GM19240 (cell line): ENCODE measurements at regions not wholly inside any gene's neighbourhood (a gene's known extent, or its start where the extent isn't known, plus 50 kb on each side); places are given as distances from the start of the nearest gene placed in this dataset.

Experiments
- DNase-seq: peaks from one replicate; pipeline ENCODE4 v3.0.0; 2011; ENCODE audit warnings: low spot score; ENCODE audit not compliant: insufficient read length

DNA sequence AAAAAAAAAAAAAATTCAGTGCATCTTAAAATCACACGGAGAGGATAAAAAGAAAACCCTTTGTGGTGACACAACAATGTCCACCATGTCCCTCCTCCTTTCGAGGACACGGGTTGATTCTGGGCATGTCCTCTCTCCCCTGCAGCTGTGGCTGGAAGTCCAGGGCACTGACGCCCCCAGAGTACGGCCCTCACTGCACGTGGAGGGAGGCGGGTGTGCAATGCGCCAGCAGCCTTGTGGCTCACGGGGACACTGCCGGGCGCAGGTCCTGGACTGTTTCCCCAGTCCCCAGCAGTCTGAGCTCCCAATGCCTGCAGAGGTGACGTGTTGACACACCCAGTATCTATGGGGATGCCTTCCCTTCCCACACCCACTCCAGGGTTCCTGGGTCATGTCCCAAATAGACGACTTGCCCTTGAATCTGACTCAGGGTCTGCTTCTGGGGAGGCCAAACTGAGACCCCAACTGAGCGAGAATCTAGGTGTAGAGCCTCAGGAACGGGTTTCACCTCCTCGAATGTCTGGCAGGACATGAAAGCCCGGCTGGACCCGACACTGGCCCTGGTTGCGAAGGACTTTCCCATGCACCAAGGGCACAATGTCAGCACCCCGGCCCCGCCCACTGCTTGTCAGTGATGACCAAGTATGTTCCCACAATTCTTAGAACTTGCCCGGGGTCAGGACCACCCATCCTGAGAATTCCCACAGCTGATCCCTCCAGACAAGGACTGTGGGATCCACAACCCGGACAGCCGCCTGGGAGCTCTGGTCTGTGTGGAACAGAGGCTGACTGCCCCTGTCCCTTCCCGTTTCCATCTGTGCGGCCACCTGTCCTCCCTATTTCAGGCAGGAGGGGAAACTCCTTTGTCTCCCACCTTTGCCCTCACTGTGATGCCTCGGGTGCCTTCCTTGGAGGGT is 425.1 kb upstream of the SULF2 start:
- no peak for DNase-seq

DNA sequence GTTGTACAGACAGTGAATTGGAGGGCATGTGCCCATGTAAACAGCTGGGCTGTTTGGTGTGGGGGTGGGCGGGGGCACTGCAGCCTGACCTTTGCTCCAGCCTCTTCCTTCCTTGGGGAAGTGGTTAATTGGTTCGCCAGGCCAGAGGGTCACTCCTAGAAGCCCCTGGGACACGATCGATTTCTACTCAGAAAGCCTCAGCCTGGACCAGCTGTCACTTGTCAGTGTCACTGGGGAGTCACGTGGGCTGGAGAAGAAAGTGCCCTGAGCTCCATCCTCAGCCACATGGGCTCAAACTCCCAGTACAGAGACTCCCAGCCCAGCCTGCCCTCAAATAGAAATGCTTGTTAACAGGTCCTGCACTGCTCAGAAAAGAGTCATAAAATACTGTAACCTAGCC is 423.8 kb upstream of the SULF2 start:
- no peak for DNase-seq

DNA sequence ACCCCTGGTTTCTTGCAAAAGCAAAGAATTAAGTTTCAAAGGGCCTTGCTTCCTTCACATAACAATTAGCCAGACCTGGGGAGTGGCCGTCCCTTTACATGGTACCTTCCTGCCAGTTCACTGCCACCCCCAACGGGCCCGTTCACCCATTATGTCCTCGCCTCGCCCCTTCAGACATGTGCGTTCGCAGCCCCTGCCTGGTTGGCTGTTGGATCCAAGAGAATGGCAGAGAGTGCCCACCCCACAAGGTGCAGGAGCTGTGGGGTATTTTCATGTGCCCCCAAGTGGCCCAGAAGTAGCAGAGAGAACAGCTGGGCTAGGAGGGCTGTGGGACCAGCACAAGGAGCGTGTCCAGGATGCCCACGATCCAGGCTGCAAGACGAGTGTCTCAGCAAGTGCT is 422.9 kb upstream of the SULF2 start:
- no peak for DNase-seq

DNA sequence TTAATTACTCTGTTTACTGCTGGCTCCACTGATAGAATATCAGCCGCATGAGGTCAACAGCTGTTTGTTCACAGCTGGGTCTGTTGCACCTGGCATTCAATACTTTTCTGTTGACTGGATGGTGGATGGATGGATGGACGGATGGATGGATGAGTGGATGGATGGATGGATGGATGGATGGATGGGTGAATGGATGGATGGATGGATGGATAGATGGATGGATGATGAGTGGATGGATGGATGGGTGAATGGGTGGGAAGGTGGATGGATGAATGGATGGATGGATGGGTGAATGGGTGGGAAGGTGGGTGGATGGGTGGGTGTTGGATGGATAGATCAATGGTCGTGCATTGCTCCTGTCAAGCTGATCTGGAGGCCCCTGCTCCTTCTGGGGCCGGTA is 422.2 kb upstream of the SULF2 start:
- no peak for DNase-seq

DNA sequence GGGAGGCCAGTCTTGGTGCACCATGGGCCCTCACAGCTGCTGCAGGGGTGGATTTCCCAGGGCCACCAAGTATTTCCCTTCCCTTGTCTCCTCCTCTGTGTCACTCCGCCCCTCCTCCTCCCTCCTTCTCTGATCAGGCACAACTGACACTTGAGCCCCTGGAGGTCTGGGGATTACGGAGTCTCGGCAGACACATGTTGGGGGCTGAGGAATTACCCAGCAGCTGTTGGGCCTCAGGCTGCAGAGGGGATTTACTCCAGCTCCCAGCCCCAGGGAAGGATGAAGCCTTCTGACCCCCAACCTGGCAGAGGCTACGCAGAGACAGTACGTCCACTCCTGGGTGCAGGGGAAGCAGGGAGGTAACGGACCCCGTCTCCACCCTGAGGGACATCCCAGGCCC is 420.5 kb upstream of the SULF2 start:
- DNase-seq = no peak

GRCh38 chr20:48205281-48205782 is 420.1 kb upstream of the SULF2 start:
- DNase-seq = no peak

DNA sequence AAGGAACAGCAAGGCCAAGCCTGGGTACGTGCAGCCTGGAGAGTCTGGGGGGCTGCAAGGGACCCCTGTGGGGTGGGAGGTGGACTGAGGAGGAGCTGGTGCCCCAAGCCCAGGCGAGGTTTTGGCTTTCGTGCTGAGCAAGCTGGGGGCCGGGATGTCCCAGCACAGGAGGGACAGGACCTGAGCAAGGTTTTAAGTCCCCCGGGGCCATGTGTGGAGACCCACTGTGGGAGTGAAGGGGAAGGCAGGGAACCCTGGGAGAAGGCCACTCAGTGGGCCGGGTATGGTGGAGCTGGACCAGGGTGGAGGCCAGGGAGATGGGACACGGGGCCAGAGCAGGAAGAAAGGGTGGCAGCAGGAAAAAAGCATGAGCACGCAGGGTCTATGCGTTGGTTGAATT is 419.2 kb upstream of the SULF2 start:
- DNase-seq = no peak

DNA sequence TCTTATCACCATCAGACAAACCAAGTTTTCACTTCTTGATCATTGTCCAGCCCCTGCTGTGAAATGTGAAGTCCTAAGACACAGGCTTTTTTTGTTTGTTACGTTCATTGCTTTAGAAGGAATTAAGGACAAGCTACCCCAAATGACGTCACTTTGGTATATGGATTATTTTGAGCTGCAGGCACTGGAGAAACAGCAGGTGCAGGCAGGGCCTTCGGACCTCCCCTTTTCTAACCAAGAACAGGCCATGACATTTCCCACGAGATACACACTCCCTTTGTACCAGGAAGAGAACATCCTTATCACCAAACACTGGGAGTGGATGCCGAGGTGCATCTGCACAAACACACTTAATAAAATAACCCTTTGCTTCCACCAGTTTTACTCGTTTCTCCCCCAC is 418.0 kb upstream of the SULF2 start:
- DNase-seq = no peak

- DNase-seq = no peak
Observed at GRCh38 chr20:48202334-48203113, 417.2 kb upstream of the SULF2 start.

DNA sequence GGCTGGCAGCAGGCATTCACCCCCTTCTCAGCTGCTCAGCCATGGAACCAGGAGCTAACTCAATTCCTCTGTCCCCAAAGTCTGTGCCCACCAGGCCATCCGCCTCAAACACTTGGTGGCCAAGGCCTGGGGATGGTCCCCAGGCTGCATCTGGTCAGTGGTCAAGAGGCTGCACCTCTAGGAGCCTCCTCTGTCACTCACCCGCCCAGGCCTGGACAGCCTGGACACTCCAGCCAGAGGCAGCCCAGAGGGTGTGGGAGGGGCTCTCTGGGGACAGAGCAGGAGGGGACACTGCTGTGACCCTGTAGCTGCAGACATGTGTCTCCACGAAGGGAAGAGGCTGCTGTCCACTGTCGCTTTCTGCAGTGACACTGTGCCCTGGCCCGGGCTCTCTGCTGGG is 416.6 kb upstream of the SULF2 start:
- DNase-seq = no peak

DNA sequence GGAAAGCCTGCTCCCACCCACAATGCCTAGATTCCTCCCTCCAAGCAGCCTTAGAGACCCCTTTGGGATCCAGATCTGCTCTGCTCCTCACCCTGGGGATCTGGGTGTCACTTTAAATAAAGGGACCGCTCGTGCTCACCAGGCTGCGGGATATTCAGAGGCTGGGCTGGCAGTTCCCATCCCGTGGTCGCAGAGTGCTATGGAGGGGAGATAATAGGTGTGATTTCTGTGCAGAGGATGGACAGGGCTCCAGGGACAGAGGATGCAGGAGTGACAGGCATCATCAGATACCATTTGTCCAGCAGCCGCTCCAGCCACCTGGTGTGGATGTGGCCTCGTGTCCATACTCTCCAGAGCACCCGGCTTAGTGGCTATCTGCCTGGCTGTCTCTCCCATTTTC is 415.9 kb upstream of the SULF2 start:
- no peak for DNase-seq

- no peak for DNase-seq
Observed at GRCh38 chr20:48198929-48199451, 413.7 kb upstream of the SULF2 start.

- DNase-seq = no peak
Observed at GRCh38 chr20:48197066-48197465, 411.8 kb upstream of the SULF2 start.

GRCh38 chr20:48196486-48196885 is 411.2 kb upstream of the SULF2 start:
- no peak for DNase-seq

DNA sequence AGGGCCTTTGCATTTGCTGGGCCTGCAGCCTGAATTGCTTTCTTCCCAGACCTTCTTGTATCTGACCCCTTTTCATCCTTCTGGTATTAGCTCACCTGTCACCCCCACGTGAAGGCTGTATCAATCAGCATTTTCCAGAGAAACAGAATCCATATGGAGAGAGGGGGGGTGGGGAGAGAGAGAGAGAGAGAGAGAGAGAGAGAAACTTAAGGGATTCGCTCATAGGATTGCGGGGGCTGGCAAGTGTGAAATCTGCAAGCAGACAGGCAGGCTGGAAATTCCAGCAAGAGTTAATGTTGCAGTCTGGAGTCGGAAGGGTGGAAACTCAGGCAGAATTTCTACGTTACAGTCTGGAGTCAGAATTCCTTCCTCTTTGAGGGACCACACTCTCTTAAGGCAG is 410.7 kb upstream of the SULF2 start:
- no peak for DNase-seq

DNA sequence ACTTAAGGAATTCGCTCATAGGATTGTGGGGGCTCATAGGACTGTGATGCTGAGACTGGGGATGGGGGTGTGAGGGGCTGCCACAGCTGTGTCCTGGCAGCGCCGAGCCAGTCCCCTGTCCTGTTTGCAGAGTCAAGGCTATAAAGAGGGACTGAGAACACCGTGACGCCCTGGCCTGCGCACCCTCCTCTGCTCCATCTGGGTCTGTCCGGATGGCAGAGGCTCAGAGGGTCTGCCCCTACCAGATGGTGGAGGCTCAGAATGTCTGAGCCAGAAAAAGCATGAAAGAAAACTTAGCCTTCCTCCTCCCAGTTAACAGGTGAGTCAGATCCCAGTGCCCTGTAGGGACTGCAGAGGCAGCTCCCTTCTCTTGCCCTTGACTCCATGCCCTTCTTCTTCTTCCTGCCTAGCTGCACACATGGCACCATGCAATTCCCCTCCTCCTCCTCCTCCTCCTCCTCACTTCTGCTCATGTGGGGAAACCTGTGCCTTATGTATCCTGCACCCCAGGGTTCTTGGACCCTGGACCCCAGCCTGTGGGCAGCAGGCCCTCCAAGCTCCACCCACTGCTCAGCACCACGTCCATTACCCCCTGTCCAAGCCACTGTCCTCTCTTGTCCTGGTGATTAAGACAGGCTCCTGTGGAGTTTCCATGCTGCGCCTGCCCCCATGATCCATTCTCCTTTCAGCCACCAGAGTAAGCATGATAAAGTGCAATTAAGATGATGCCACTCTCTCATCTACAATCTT is 410.0 kb upstream of the SULF2 start:
- no peak for DNase-seq

- DNase-seq = no peak
Observed at GRCh38 chr20:48194583-48194982, 409.3 kb upstream of the SULF2 start.

- DNase-seq = no peak
Observed at GRCh38 chr20:48193627-48194425, 408.5 kb upstream of the SULF2 start.

DNA sequence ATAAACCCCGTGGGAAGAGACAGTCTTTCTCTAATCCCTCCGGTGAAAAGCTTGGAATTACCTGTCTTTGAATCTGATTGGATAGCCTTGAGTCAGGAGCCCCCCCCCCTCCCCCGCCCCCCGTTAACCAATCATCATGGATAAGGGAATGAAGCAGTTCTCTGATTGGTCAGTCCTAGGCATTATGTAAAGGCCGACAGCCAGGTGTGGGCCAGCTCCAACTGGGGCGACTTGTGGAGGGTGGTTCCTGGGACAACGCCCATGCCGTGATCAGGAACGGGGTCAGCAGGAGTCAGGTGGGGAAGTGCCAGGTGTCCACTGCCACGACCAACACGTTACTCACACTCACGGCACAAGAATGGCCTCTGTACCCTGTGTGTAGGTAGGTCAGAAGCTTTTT is 406.8 kb upstream of the SULF2 start:
- DNase-seq = no peak

- DNase-seq = no peak
Observed at GRCh38 chr20:48191200-48191599, 405.9 kb upstream of the SULF2 start.

GRCh38 chr20:48190757-48191156 is 405.5 kb upstream of the SULF2 start:
- no peak for DNase-seq
